Transverse colon (tissue), 4 donors: ENCODE measurements at regions not wholly inside any gene's neighbourhood (a gene's known extent, or its start where the extent isn't known, plus 50 kb on each side); places are given as distances from the start of the nearest gene placed in this dataset.

Experiments
- CTCF ChIP-seq, 5 experiments: fragments of 200-600 bp in 3 of 5; fragments of 450-650 bp in 2 of 5; sonication (generic) in 3 of 5; IDR thresholded peaks; 1 replicate in 2 of 5; 2 replicates in 3 of 5; pipeline ENCODE4 v1.5.1; 2016 to 2017; ENCODE audit warnings: antibody characterized with exemption in 5 of 5, inconsistent platforms in 3 of 5, mild to moderate bottlenecking in 2 of 5, moderate library complexity in 1 of 5
- EP300 ChIP-seq: sonication (generic); formaldehyde crosslinking; IDR thresholded peaks from one replicate; pipeline ENCODE4 v1.6.1; 2017; ENCODE audit warnings: antibody characterized with exemption, low read depth
- POLR2A ChIP-seq: fragments of 450-650 bp; IDR thresholded peaks from one replicate; pipeline ENCODE4 v1.6.1; 2016; ENCODE audit warnings: antibody characterized with exemption, mild to moderate bottlenecking, moderate library complexity
- POLR2AphosphoS5 ChIP-seq, 3 donors: sonication (generic); formaldehyde crosslinking; IDR thresholded peaks; one replicate each; pipeline ENCODE4 v1.6.1; 2016; ENCODE audit warnings: antibody characterized with exemption in 3 of 3

DNA sequence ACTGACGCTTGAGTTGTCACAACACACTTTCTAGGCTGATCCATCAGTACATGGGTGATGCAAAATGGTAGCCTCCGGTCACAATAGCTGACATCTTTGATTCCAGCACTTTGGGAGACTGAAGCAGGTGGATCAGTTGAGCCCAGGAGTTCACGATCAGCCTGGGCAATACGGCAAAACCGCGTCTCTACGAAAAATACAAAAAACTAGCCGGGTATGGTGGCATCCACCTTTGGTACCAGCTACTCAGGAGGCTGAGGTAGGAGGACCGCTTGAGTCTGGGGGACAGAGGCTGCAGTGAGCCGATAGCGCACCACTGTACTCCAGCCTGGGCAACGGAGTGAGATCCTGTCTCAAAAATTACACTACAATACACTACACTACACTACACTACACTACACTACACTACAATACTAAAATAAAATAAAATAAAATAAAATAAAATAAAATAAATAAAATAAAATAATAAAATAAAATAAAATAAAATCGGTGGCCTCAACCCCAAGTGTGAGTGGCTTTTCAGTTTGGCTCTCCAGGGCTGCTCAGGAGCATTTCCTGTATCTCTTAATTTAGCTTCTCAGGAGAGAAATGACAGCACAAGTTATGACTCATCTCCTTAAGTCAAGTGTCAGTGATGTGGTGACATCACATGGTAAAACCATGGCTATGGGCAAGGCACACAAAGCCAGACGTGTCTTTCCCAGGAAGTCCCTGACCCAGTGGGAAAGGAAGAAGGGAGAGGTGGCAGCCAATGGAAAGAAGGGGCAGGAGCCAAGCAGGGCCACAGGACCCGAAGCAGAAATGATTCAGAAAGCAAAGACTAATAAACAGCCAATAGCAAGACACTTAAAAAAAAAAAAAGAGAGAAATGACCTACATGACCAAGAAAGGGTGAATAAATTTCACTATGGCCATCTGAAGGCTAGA, 75.3 kb upstream of the TBC1D3K start:
- TF ChIP-seq CTCF (IDR thresholded peaks at IDR 0.05): no peak
- no peak for TF ChIP-seq POLR2AphosphoS5 (IDR thresholded peaks at IDR 0.05)
- TF ChIP-seq POLR2A: no peak
- no peak for TF ChIP-seq EP300
